GM06990 (cell line): ENCODE measurements at regions not wholly inside any gene's neighbourhood (a gene's known extent, or its start where the extent isn't known, plus 50 kb on each side); places are given as distances from the start of the nearest gene placed in this dataset.

Experiments used
- DNase-seq: peaks from one replicate; pipeline ENCODE4 v3.0.0-alpha.2; 2011; ENCODE audit not compliant: insufficient read length; ENCODE audit errors: extremely low read depth
- H3K27me3 ChIP-seq: replicated peaks from 2 replicates; pipeline ENCODE4 v1.6.0; 2011; ENCODE audit warnings: low read length; ENCODE audit not compliant: control insufficient read depth, insufficient read depth
- H3K36me3 ChIP-seq: 2 replicates; pipeline ENCODE4 v1.5.1; 2011; ENCODE audit warnings: low read length; ENCODE audit not compliant: control insufficient read depth, insufficient read depth
- H3K4me3 ChIP-seq: replicated peaks from 2 replicates; pipeline ENCODE4 v1.5.1; 2011; ENCODE audit warnings: low read depth, mild to moderate bottlenecking, control low read depth, low read length
- CTCF ChIP-seq: IDR thresholded peaks from 2 replicates; pipeline ENCODE4 v1.5.1; 2011; ENCODE audit warnings: low read length, control low read depth, mild to moderate bottlenecking, inconsistent platforms; ENCODE audit not compliant: insufficient read depth, poor library complexity, severe bottlenecking

- Histone ChIP-seq H3K27me3 (no peaks in the 10 kb centered on the region), H3K4me3 (no peak overlapping the region), H3K36me3 (no peaks in the 10 kb centered on the region)
- no peak for DNase-seq
- TF ChIP-seq CTCF: no peak
Measured at GRCh38 chr7:46257761-46258448, 336.8 kb upstream of the IGFBP3 start.

- no peak for TF ChIP-seq CTCF
- Histone ChIP-seq H3K4me3 (no peak overlapping the region), H3K27me3 (no peaks in the 10 kb centered on the region), H3K36me3 (no peaks in the 10 kb centered on the region)
- DNase-seq: no peak
Measured at GRCh38 chr7:46256870-46257661, 336.0 kb upstream of the IGFBP3 start.

- Histone ChIP-seq H3K4me3 (no peak overlapping the region), H3K27me3 (no peaks in the 10 kb centered on the region), H3K36me3 (no peaks in the 10 kb centered on the region)
- no peak for DNase-seq
- TF ChIP-seq CTCF: no peak
Measured at GRCh38 chr7:46253520-46253919, 332.4 kb upstream of the IGFBP3 start.

- no peaks in the 10 kb centered on the region for H3K27me3 ChIP-seq
- no peak for TF ChIP-seq CTCF
- DNase-seq: no peak
- H3K36me3 ChIP-seq: no peaks in the 10 kb centered on the region
- no peak overlapping the region for H3K4me3 ChIP-seq
Measured at GRCh38 chr7:46247664-46248063, 326.6 kb upstream of the IGFBP3 start.

- no peak overlapping the region for H3K4me3 ChIP-seq
- H3K27me3 ChIP-seq: no peaks in the 10 kb centered on the region
- no peak for DNase-seq
- H3K36me3 ChIP-seq: no peaks in the 10 kb centered on the region
- no peak for TF ChIP-seq CTCF
Measured at GRCh38 chr7:46245586-46246111, 324.6 kb upstream of the IGFBP3 start.
